GM18520 (cell line): ENCODE measurements at regions not wholly inside any gene's neighbourhood (a gene's known extent, or its start where the extent isn't known, plus 50 kb on each side); places are given as distances from the start of the nearest gene placed in this dataset.

Experiments used
- ATAC-seq: cut with Tn5 transposase; IDR thresholded peaks from one replicate; pipeline ENCODE4 v1.9.1; 2021; ENCODE audit not compliant: unreplicated experiment

- ATAC-seq: no peak
These were observed 113.5 kb upstream of the TMEM18 start for GRCh38 chr2:790634-791245.

GRCh38 chr2:790081-790480 is 112.9 kb upstream of the TMEM18 start:
- ATAC-seq: no peak

- ATAC-seq: no peak
These were observed 112.3 kb upstream of the TMEM18 start for GRCh38 chr2:789529-789928.

GRCh38 chr2:788227-789032 is 111.2 kb upstream of the TMEM18 start:
- no peak for ATAC-seq

GRCh38 chr2:784753-785152 is 107.5 kb upstream of the TMEM18 start:
- no peak for ATAC-seq

GRCh38 chr2:780581-780980 is 103.4 kb upstream of the TMEM18 start:
- no peak for ATAC-seq

- no peak for ATAC-seq
These were observed 102.8 kb upstream of the TMEM18 start for GRCh38 chr2:780002-780401.

GRCh38 chr2:778731-779350 is 101.6 kb upstream of the TMEM18 start:
- ATAC-seq: no peak

GRCh38 chr2:777546-777945 is 100.3 kb upstream of the TMEM18 start:
- no peak for ATAC-seq

- no peak for ATAC-seq
These were observed 99.8 kb upstream of the TMEM18 start for GRCh38 chr2:777051-777450.

GRCh38 chr2:776487-776886 is 99.3 kb upstream of the TMEM18 start:
- ATAC-seq: no peak

- no peak for ATAC-seq
These were observed 98.8 kb upstream of the TMEM18 start for GRCh38 chr2:776038-776437.

- no peak for ATAC-seq
These were observed 97.2 kb upstream of the TMEM18 start for GRCh38 chr2:774436-774835.

GRCh38 chr2:773256-774160 is 96.3 kb upstream of the TMEM18 start:
- ATAC-seq: no peak

- ATAC-seq: no peak
These were observed 94.3 kb upstream of the TMEM18 start for GRCh38 chr2:771538-771937.

GRCh38 chr2:770776-771175 is 93.6 kb upstream of the TMEM18 start:
- no peak for ATAC-seq

GRCh38 chr2:769771-770170 is 92.6 kb upstream of the TMEM18 start:
- no peak for ATAC-seq

GRCh38 chr2:768451-768850 is 91.2 kb upstream of the TMEM18 start:
- no peak for ATAC-seq

GRCh38 chr2:767944-768343 is 90.7 kb upstream of the TMEM18 start:
- ATAC-seq: no peak

GRCh38 chr2:767440-767839 is 90.2 kb upstream of the TMEM18 start:
- no peak for ATAC-seq

- no peak for ATAC-seq
These were observed 89.0 kb upstream of the TMEM18 start for GRCh38 chr2:766255-766654.
